HG03039 (cell line): ENCODE measurements at regions not wholly inside any gene's neighbourhood (a gene's known extent, or its start where the extent isn't known, plus 50 kb on each side); places are given as distances from the start of the nearest gene placed in this dataset.
"Not testable (repeated sequence)": the region's sequence is repeated elsewhere in the genome, so short reads cannot be mapped to it uniquely, and the experiment has no call there.

Experiments
- ATAC-seq: cut with Tn5 transposase; IDR thresholded peaks from one replicate; pipeline ENCODE4 v1.9.1; 2021; ENCODE audit warnings: mild to moderate bottlenecking, moderate library complexity; ENCODE audit not compliant: unreplicated experiment

DNA sequence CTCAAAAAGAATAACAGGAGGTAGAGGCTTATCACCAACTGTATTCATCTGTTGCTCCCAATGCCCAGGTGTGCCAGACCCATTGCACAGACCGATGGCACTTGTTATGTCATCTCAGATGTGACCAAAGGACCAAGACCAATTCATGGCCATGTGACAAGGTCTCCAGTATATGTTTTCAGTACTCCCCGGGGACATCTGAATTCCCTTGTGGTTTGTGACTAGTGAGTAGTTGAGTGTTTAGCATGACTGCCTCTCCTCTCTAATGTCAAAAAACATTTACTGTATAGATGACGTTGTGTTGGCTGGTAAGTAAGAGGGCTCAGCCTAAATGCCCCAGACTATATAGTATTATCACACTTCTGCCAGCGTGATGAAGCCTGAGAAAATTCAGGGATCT is 202.1 kb upstream of the SMIM30 start:
- ATAC-seq: no peak

GRCh38 chr7:113314594-113314993 is 196.2 kb upstream of the SMIM30 start:
- ATAC-seq: no peak

GRCh38 chr7:113308399-113308798 is 190.0 kb upstream of the SMIM30 start:
- no peak for ATAC-seq

- no peak for ATAC-seq
Measured at GRCh38 chr7:113307147-113307546, 188.8 kb upstream of the SMIM30 start.

- no peak for ATAC-seq
Measured at GRCh38 chr7:113306302-113306701, 187.9 kb upstream of the SMIM30 start.

- ATAC-seq: no peak
Measured at GRCh38 chr7:113304104-113304503, 185.8 kb upstream of the SMIM30 start.

- not testable (repeated sequence) for ATAC-seq
Measured at GRCh38 chr7:113303388-113303787, 185.0 kb upstream of the SMIM30 start.

DNA sequence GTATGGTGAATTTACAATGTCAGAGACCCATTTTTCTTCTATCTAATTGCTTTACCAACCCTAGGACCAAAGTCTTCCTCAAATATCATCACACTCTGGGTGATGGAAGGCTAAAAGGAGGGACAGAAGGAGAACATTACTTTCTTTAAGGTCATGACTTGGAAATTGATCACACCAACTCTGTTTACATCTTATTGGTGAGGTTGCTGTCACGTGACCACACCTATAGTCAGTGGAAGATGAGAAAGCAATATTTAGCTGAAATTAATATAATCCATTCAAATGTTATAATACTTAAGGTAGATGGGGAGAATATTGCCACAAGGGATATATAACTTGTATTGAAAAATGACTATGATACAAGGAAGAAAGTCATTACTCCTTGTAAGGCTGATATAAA is 183.6 kb upstream of the SMIM30 start:
- no peak for ATAC-seq

DNA sequence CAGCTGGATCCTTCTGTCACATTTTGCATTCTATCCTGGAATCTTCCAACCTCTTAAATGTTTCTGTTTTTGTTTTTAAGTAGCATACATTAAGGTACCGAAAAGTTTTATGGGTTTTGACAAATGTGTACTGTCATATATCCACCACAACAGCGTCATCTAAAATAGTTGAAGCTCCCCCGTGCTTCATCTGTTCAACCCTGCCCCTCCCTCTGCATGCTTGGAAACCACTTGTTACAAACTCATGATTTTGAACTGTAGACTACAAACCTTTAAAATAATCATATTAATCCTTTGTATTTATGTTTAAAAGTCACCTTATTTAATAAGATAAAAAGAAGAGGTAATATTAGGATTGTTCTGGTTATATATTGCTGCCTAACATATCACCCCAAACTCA is 182.8 kb upstream of the SMIM30 start:
- no peak for ATAC-seq

DNA sequence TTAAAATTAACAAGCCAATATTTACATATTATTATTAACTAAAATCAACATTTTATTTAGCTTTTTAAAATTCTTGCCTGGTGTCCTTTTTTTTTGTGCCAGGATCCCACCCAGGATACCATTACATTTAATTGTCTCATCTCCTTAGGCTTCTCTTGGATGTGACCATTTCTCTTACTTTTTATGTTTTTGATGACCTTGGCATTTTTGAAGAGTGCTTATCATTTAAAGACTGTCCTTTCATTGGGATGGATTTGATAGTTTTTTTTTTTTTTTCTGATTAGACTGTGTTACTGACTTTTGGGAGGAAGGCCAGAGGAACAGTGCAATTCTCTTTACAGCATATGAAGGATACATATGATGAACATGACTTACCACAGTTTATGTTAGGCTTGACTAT is 181.4 kb upstream of the SMIM30 start:
- no peak for ATAC-seq

DNA sequence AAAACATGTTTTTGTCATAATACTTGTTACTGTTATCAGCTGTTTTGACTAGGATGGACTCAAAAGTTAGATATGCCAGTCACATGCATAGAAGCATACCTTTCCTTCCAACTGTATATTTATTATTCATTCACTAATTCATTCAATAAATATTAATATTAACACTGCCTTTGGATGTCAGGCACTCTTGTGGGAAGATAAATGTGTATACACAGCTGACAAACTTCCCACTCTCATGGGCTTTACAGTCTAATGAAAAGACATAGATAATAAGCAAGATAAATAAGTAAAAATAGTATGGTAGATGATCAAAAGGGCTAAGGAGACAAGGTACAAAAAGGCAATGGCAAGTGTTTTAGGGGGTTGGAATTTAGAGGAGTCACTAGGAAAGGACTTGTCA is 180.1 kb upstream of the SMIM30 start:
- ATAC-seq: no peak

DNA sequence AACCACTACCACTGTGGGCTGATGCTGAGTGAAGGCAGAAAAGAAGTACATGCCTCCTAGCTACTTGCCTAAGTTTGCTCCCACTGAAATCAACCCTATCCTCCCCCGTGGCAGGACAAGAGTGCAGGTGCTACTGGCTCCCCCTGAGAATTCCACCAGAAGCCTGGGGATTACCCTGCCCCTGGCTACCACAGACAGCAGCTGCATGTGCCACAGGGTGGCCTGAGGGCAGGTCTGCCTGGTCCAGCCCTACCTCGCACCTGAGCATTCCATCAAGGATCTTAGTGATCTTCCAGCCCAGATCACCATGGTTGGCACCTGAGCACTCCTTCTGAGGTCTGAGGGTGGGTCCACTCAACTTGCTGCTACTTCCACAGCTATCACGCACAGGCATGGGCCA is 176.4 kb upstream of the SMIM30 start:
- no peak for ATAC-seq

DNA sequence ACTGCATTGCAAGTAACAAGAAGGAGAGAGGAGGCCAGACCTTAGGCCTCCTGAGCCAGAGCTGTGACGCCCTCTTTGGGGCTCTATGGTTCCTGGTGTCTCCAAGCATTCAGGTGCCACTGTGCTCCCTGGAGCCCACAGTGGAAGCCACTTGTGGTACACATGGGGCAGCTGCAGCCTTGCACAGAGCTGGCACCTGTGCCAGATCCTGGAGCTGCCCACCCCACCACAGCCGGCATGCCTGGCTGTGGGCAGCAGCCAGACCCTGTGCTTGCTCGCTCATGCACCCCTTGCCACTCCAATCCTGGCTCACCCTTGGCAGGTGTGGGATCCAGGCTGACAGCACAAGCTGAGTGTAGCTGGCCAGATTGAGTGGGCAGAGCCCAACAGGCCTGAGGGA is 173.8 kb upstream of the SMIM30 start:
- no peak for ATAC-seq

GRCh38 chr7:113291058-113291457 is 172.7 kb upstream of the SMIM30 start:
- no peak for ATAC-seq

- ATAC-seq: peak; percentile 78
Measured at GRCh38 chr7:113289140-113289740, 170.9 kb upstream of the SMIM30 start.

- ATAC-seq: no peak
Measured at GRCh38 chr7:113285411-113285810, 167.1 kb upstream of the SMIM30 start.

DNA sequence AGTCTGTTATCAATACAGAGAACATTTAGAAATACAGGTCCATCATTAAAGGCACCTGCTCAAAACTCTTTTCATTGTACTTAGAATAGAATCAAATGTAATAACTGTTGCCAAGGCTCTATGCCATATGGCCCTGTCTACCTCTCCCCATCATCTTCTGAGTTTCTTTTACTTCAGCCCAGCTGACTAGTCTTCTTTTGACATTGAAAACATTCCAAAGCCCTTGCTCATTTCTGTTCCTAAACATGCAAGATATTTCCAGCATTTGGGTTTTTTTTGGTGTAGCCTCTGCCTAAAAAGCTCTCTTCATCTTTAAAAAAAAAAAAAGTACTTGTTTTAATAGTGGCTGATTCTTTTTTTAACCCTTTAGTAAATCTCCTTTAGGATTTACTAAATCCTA is 165.5 kb upstream of the SMIM30 start:
- ATAC-seq: no peak

DNA sequence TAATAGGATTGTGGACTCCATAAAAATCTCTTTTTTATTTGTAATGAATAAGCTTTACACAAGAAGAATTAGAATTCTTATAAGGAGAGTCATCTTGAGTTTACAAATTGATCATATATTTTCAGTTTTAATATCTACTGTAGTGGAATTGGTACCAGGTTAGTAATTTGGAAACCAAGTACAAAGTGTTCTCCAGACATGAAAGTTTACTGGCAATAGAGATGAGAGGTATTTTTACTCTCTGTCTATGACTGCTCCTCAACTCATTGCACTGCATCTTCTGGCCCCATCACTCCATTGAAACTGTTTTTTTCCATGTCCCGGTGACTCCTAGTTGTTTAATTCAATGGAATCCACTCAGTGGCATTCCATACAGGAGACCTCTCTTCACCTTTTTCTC is 164.5 kb upstream of the SMIM30 start:
- no peak for ATAC-seq

GRCh38 chr7:113281223-113281622 is 162.9 kb upstream of the SMIM30 start:
- no peak for ATAC-seq

DNA sequence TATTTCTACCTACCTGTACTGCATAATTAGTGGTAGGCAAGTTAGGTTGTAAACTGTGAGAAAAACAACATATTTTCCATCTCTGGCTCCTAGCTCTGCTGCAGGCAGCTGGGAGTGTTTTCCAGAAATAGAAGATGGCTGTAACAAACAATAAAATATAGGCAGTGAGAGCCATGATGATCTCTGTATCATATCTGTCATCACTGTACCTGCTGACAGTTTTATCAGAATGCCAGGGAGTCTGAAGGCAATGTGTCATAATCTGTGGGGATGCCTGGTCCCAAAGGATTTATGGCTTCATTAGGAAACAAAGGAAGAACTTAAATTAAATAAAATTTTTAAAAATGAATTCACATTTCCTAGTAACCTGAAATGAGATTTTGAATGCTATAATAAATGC is 160.9 kb upstream of the SMIM30 start:
- no peak for ATAC-seq

GRCh38 chr7:113270790-113271189 is 152.4 kb upstream of the SMIM30 start:
- no peak for ATAC-seq

DNA sequence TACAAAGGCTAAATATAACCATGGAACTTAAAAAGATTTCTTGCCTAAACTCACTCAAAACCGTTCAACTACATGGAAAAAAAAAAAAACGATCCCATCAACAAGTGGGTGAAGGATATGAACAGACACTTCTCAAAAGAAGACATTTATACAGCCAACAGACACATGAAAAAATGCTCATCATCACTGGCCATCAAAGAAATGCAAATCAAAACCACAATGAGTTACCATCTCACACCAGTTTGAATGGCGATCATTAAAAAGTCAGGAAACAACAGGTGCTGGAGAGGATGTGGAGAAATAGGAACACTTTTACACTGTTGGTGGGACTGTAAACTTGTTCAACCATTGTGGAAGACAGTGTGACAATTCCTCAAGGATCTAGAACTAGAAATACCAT is 151.2 kb upstream of the SMIM30 start:
- ATAC-seq: not testable (repeated sequence)

- ATAC-seq: no peak
Measured at GRCh38 chr7:113268757-113269156, 150.4 kb upstream of the SMIM30 start.

DNA sequence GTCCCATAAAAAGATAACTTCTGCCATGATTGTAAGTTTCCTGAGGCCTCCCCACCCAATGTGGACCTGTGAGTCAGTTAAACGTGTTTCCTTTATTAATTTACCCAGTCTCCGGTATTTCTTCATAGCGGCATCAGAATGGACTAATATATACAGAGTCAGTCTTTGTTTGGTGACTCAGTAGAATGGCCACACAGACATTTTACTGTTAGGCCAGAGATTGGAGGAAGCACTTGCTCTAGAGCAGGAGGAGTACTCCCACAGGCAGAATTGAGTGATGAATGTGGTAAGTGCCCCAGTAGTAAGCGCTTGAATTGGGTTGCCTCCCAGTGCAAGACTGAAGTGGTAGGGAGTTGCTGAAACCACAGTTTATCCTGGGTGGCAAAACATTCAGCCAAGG is 149.5 kb upstream of the SMIM30 start:
- no peak for ATAC-seq
